Ishikawa (cell line): ENCODE measurements at regions not wholly inside any gene's neighbourhood (a gene's known extent, or its start where the extent isn't known, plus 50 kb on each side); places are given as distances from the start of the nearest gene placed in this dataset.

ENCODE experiments used
- CEBPB ChIP-seq: IDR thresholded peaks from 2 replicates; pipeline ENCODE4 v1.6.1; 2012
- CREB1 ChIP-seq: IDR thresholded peaks from 2 replicates; pipeline ENCODE4 v1.6.1; 2012; ENCODE audit warnings: low read depth
- EGR1 ChIP-seq: IDR thresholded peaks from 2 replicates; pipeline ENCODE4 v1.6.1; 2012
- EP300 ChIP-seq: IDR thresholded peaks from 2 replicates; pipeline ENCODE4 v1.6.1; 2012; ENCODE audit warnings: borderline replicate concordance
- NFIC ChIP-seq: IDR thresholded peaks from 2 replicates; pipeline ENCODE4 v1.6.1; 2012
- RAD21 ChIP-seq: IDR thresholded peaks from 2 replicates; pipeline ENCODE4 v1.6.1; 2012; ENCODE audit warnings: low read depth
- REST ChIP-seq: IDR thresholded peaks from 2 replicates; pipeline ENCODE4 v1.6.1; 2012; ENCODE audit warnings: low read depth, mild to moderate bottlenecking
- TAF1 ChIP-seq: IDR thresholded peaks from 2 replicates; pipeline ENCODE4 v1.6.1; 2012; ENCODE audit warnings: low read depth, mild to moderate bottlenecking
- TCF12 ChIP-seq: IDR thresholded peaks from 2 replicates; pipeline ENCODE4 v1.6.1; 2012; ENCODE audit warnings: low read depth
- TEAD4 ChIP-seq: IDR thresholded peaks from 2 replicates; pipeline ENCODE4 v1.6.1; 2012
- YY1 ChIP-seq: IDR thresholded peaks from 2 replicates; pipeline ENCODE4 v1.6.1; 2012; ENCODE audit warnings: low read depth
- ZBTB7A ChIP-seq: IDR thresholded peaks from 2 replicates; pipeline ENCODE4 v1.6.1; 2012; ENCODE audit warnings: low read depth
- TF ChIP-seq, protein P1 (sequence below): IDR thresholded peaks from 2 replicates; pipeline ENCODE4 v1.6.1; 2012
- TF ChIP-seq, protein P2 (sequence below): IDR thresholded peaks from 2 replicates; pipeline ENCODE4 v1.6.1; 2012

DNA sequence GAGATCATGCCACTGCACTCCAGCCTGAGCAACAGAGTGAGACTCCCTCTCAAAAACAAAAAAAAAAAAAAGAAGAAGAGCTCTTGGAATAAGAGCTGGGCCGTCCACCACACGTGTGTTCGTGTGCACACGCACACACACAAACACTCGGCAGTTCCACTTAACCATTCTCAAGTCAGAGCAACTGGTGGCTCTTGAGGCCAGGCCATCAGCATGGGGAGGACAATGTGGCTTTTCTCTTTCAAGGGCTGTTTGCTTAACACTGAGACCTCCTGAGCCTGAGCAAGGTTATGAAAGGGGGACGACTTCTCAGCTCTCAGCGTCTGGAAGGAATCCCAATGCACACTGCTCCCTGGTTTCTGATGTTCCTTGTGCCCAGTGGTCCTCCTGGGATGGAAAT is 444.9 kb downstream of the SOX9 start:
- TF ChIP-seq YY1 (no peak), TEAD4 (no peak), REST (no peak), EP300 (no peak), RAD21 (no peak), CEBPB (no peak), EGR1 (no peak), NFIC (no peak), TAF1 (no peak), CREB1 (no peak), ZBTB7A (no peak), TCF12 (no peak)
- TF ChIP-seq, protein P1, sequence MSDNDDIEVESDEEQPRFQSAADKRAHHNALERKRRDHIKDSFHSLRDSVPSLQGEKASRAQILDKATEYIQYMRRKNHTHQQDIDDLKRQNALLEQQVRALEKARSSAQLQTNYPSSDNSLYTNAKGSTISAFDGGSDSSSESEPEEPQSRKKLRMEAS, result no peak
- TF ChIP-seq, protein P2, sequence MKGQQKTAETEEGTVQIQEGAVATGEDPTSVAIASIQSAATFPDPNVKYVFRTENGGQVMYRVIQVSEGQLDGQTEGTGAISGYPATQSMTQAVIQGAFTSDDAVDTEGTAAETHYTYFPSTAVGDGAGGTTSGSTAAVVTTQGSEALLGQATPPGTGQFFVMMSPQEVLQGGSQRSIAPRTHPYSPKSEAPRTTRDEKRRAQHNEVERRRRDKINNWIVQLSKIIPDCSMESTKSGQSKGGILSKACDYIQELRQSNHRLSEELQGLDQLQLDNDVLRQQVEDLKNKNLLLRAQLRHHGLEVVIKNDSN, result no peak
